ENCODE measurements at regions not wholly inside any gene's neighbourhood (a gene's known extent, or its start where the extent isn't known, plus 50 kb on each side); places are given as distances from the start of the nearest gene placed in this dataset.

DNA sequence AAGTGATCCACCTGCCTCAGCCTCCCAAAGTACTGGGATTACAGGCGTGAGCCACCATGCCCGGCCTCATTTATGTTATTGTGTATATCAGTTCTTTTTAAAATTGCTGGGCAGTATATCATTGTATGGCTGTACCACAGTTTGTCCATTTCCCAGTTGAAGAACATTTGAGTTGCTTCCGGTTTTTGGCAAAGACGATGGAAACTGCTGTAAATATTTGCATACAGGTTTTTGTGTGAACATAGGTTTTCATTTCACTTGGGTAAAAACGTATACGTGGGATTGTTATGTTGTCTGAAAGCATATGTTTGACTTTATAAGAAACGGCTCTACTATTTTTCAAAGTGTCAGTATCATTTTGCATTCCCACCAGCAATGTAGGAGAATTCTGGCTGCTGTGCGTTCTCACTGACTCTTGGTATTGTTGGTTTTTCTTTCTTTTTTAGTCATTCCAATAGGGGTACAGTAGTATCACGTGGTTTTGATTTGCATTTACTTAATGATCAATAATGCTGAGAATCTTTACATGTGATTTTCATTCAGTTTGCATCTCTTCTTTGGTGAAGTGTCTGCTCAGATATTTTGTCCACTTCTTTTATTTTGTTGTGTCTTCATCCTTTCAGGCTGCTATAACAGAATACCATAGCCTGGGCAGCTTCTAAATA is 63.2 kb upstream of the GOT2 start:
- H2AFZ ChIP-seq (ENCODE audit: low read depth, low read length): peak overlapping the region; percentile 37
- FAIRE-seq (no peak), DNase-seq (ENCODE audit: extremely low read depth in 1 of 4, low spot score in 3 of 4) (no peak), ATAC-seq (no peak)
- peaks cover 0 to 10% of the 10 kb centered on the region in 2 experiments; a peak in 4 of 5 replicates for H3K4me1 ChIP-seq (replicated peaks in 1 of 2; ENCODE audit: control insufficient read depth in 2 of 2, insufficient read depth in 2 of 2, low read length in 2 of 2)
- TF ChIP-seq SRSF1 (IDR thresholded peaks at IDR 0.05; ENCODE audit: low read depth, low read length) (no peak), GATA2 (CRISPR knock-in tag; IDR thresholded peaks at IDR 0.05) (no peak), ZFP36 (IDR thresholded peaks at IDR 0.05; ENCODE audit: low read depth, low read length, partially characterized antibody) (no peak), CCNT2 (IDR thresholded peaks at IDR 0.05; ENCODE audit: borderline replicate concordance, extremely low read depth, insufficient read length, low read depth, low read length) (no peak), SLC30A9 (CRISPR knock-in tag; IDR thresholded peaks at IDR 0.05) (no peak), PCBP1 (IDR thresholded peaks at IDR 0.05; ENCODE audit: low read depth, low read length, poor library complexity, severe bottlenecking) (no peak), HNRNPK (IDR thresholded peaks at IDR 0.05; ENCODE audit: low read depth, low read length, poor library complexity, severe bottlenecking) (no peak), CBFA2T3 (IDR thresholded peaks at IDR 0.05) (no peak), DMBX1 (CRISPR knock-in tag; IDR thresholded peaks at IDR 0.05; ENCODE audit: borderline replicate concordance) (no peak), ZZZ3 (IDR thresholded peaks at IDR 0.05) (no peak), ZNF184 (CRISPR knock-in tag; IDR thresholded peaks at IDR 0.05) (no peak), YY1 (IDR thresholded peaks at IDR 0.05; ENCODE audit: borderline replicate concordance in 1 of 3, control insufficient read depth in 1 of 3, extremely low read depth in 1 of 3, insufficient read depth in 3 of 3, insufficient read length in 1 of 3, insufficient replicate concordance in 2 of 3, low read depth in 1 of 3, low read length in 2 of 3) (no peak)
- no TSS peak for BruUV-seq (replicated peaks)
- 41% methylated on average over 9 of the region's 9 CpGs for WGBS (ENCODE audit: insufficient coverage, low coverage, missing lambda C conversion rate)
- no peak overlapping the region for H3K4me2 ChIP-seq (ENCODE audit: insufficient read depth, low read length)
- in situ Hi-C loops (cut with MboI): no loop called here
- no peak overlapping the region for H3K9ac ChIP-seq (ENCODE audit: insufficient read depth in 1 of 2, low read depth in 2 of 2, low read length in 2 of 2)
- H3K36me3 ChIP-seq (ENCODE audit: control insufficient read depth, insufficient read depth, low read length): no peaks in the 10 kb centered on the region
- intact Hi-C loops (cut with micrococcal nuclease): no loop called here
- H3K9me3 ChIP-seq (replicated peaks; ENCODE audit: control insufficient read depth, insufficient read depth, low read depth, low read length): no peaks in the 10 kb centered on the region; the same call in 1 of the 2 replicates
- H3K27me3 ChIP-seq (ENCODE audit: control insufficient read depth in 2 of 2, insufficient read depth in 2 of 2, low read length in 2 of 2): no peaks in the 10 kb centered on the region
- H3K79me2 ChIP-seq (ENCODE audit: control insufficient read depth, insufficient read depth, low read length): no peaks in the 10 kb centered on the region
- ChIA-PET POLR2A (interaction anchor here (0.6 to 0.7 kb wide), 2 partner anchors 55 to 487 kb away, joined by 3 read pairs; no protein-coding TSS in a partner anchor), CTCF (ENCODE audit: low intra/inter-chr PET ratio) (no interaction called here)
- H3K9me1 ChIP-seq (ENCODE audit: control insufficient read depth, insufficient read depth, low read length): no peaks in the 10 kb centered on the region
- H4K20me1 ChIP-seq (replicated peaks; ENCODE audit: control insufficient read depth, insufficient read depth, low read length): no peaks in the 10 kb centered on the region
- no peak overlapping the region for H3K27ac ChIP-seq (ENCODE audit: extremely low read depth, low read depth, low read length)
- no peak overlapping the region for H3K4me3 ChIP-seq
